ENCODE measurements at regions not wholly inside any gene's neighbourhood (a gene's known extent, or its start where the extent isn't known, plus 50 kb on each side); places are given as distances from the start of the nearest gene placed in this dataset.

DNA sequence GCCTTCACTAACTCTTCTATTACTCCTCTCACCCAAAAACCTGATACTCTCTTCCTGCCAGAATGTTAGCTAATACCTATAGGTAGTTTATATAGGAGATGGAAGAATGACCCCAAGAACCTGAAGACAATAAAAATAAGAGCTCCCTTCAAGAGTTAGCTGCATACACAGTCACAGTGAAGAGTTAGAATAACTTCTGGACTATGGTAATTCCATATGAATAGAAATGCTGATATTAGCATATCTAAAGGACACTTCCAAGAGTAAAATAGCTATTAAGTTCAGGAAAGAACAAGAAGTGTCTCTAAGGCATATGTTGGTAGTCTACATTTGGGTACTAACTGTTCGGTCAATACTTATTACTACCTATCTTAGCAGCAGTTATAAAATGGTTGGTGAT lies 134.2 kb downstream of the VGLL3 start:
- Histone ChIP-seq H3F3A (ENCODE audit: low read length, unreplicated experiment) (no peaks in the 10 kb centered on the region), H4K20me1 (ENCODE audit: low read length) (no peaks in the 10 kb centered on the region), H3K27me3 (ENCODE audit: low read length) (no peaks in the 10 kb centered on the region), H3K4me1 (ENCODE audit: insufficient read depth, low read length) (no peaks in the 10 kb centered on the region), H3K79me2 (ENCODE audit: low read length) (no peaks in the 10 kb centered on the region), H3K9me2 (replicated peaks; ENCODE audit: low read length) (no peaks in the 10 kb centered on the region), H3K4me2 (ENCODE audit: low read length) (no peak overlapping the region), H2AFZ (ENCODE audit: low read length) (no peak overlapping the region), H3K9me3 (ENCODE audit: low read length) (no peaks in the 10 kb centered on the region), H3K4me3 (ENCODE audit: low read length) (no peak overlapping the region), H3K9ac (ENCODE audit: low read length) (no peak overlapping the region), H3K27ac (ENCODE audit: low read length) (no peak overlapping the region), H3K36me3 (ENCODE audit: low read depth, low read length) (no peaks in the 10 kb centered on the region)
- intact Hi-C loops (cut with micrococcal nuclease) = no loop called here
- ChIA-PET CTCF (no interaction called here), POLR2A (ENCODE audit: unreplicated experiment) (no interaction called here)
- no TSS peak for BruUV-seq (replicated peaks)
- TF ChIP-seq EZH2 (IDR thresholded peaks at IDR 0.05; ENCODE audit: low read length, unreplicated experiment) = no peak
- TF ChIP-seq EZH2phosphoT487 (IDR thresholded peaks at IDR 0.05; ENCODE audit: borderline replicate concordance, low read length) = no peak
- TF ChIP-seq, protein P1, sequence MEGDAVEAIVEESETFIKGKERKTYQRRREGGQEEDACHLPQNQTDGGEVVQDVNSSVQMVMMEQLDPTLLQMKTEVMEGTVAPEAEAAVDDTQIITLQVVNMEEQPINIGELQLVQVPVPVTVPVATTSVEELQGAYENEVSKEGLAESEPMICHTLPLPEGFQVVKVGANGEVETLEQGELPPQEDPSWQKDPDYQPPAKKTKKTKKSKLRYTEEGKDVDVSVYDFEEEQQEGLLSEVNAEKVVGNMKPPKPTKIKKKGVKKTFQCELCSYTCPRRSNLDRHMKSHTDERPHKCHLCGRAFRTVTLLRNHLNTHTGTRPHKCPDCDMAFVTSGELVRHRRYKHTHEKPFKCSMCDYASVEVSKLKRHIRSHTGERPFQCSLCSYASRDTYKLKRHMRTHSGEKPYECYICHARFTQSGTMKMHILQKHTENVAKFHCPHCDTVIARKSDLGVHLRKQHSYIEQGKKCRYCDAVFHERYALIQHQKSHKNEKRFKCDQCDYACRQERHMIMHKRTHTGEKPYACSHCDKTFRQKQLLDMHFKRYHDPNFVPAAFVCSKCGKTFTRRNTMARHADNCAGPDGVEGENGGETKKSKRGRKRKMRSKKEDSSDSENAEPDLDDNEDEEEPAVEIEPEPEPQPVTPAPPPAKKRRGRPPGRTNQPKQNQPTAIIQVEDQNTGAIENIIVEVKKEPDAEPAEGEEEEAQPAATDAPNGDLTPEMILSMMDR (conservative IDR thresholded peaks at IDR 0.05; ENCODE audit: low read depth, low read length) = no peak
- no peak for DNase-seq
- no peak for ATAC-seq

DNA sequence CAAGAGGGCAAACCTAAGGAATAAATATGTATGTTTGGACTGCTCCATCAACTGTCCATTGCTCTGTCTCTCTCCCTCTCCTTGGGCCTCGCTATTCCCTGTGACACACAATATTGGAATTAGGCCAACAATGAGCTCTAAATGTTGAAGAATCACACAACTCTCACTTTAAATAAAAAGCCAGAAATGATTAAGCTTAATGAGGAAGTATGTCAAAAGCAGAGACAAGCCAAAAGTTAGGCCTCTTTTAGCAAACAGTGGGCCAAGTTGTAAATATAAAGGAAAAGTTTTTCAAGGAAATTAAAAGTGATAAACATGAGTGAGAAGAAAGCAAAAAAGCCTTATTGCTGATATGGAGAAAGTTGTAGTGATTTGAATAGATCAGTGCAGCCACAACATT lies 141.0 kb downstream of the VGLL3 start:
- H3K79me2 ChIP-seq (ENCODE audit: low read length) = no peaks in the 10 kb centered on the region
- ATAC-seq = no peak
- H3K27ac ChIP-seq (ENCODE audit: low read length) = no peak overlapping the region
- H3K9me2 ChIP-seq (replicated peaks; ENCODE audit: low read length) = no peaks in the 10 kb centered on the region
- H3K36me3 ChIP-seq (ENCODE audit: low read depth, low read length) = no peaks in the 10 kb centered on the region
- no peak overlapping the region for H3K4me2 ChIP-seq (ENCODE audit: low read length)
- H3K27me3 ChIP-seq (ENCODE audit: low read length) = no peaks in the 10 kb centered on the region
- H3K9ac ChIP-seq (ENCODE audit: low read length) = no peak overlapping the region
- no peak overlapping the region for H2AFZ ChIP-seq (ENCODE audit: low read length)
- H3F3A ChIP-seq (ENCODE audit: low read length, unreplicated experiment) = no peaks in the 10 kb centered on the region
- intact Hi-C loops (cut with micrococcal nuclease) = no loop called here
- ChIA-PET CTCF (no interaction called here), POLR2A (ENCODE audit: unreplicated experiment) (no interaction called here)
- H4K20me1 ChIP-seq (ENCODE audit: low read length) = no peaks in the 10 kb centered on the region
- no peak for DNase-seq
- H3K9me3 ChIP-seq (ENCODE audit: low read length) = no peaks in the 10 kb centered on the region
- TF ChIP-seq EZH2phosphoT487 (IDR thresholded peaks at IDR 0.05; ENCODE audit: borderline replicate concordance, low read length) = no peak
- TF ChIP-seq, protein P1 (conservative IDR thresholded peaks at IDR 0.05; ENCODE audit: low read depth, low read length) = no peak
- TF ChIP-seq EZH2 (IDR thresholded peaks at IDR 0.05; ENCODE audit: low read length, unreplicated experiment) = no peak
- no peaks in the 10 kb centered on the region for H3K4me1 ChIP-seq (ENCODE audit: insufficient read depth, low read length)
- no TSS peak for BruUV-seq (replicated peaks)
- H3K4me3 ChIP-seq (ENCODE audit: low read length) = no peak overlapping the region

DNA sequence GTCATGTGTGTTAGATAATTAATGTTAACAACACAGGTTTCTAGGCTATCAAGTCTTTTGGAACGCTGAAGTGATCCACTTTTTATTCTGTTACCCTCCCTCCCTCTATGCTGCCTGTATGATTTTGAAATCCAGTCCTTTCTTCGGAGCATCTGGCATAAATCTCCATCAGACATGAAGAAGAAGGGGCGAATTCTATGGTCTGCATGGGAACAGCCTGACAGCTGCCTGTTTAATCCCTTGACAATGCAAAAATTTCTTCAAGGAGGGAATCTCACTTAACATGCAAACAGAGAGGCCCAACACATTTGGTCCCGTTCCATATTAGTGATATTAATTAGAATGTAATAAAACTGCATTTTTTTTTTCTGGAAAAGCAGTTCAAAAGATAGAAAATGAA lies 145.2 kb downstream of the VGLL3 start:
- intact Hi-C loops (cut with micrococcal nuclease) = no loop called here
- no peaks in the 10 kb centered on the region for H3K9me2 ChIP-seq (replicated peaks; ENCODE audit: low read length)
- DNase-seq = no peak

More for the DNA sequence above, 145.2 kb downstream of the VGLL3 start:
- Histone ChIP-seq H3K27me3 (ENCODE audit: low read length) (no peaks in the 10 kb centered on the region), H4K20me1 (ENCODE audit: low read length) (no peaks in the 10 kb centered on the region), H3K4me3 (ENCODE audit: low read length) (no peak overlapping the region), H3K9me3 (ENCODE audit: low read length) (no peaks in the 10 kb centered on the region), H3K4me1 (ENCODE audit: insufficient read depth, low read length) (no peaks in the 10 kb centered on the region), H3K36me3 (ENCODE audit: low read depth, low read length) (no peaks in the 10 kb centered on the region), H3K4me2 (ENCODE audit: low read length) (no peak overlapping the region), H3K9ac (ENCODE audit: low read length) (no peak overlapping the region), H2AFZ (ENCODE audit: low read length) (no peak overlapping the region), H3K79me2 (ENCODE audit: low read length) (no peaks in the 10 kb centered on the region), H3K27ac (ENCODE audit: low read length) (no peak overlapping the region), H3F3A (ENCODE audit: low read length, unreplicated experiment) (no peaks in the 10 kb centered on the region)
- ATAC-seq = no peak
- ChIA-PET CTCF (no interaction called here), POLR2A (ENCODE audit: unreplicated experiment) (no interaction called here)
- BruUV-seq (replicated peaks) = no TSS peak
- TF ChIP-seq, protein P1 (conservative IDR thresholded peaks at IDR 0.05; ENCODE audit: low read depth, low read length) = no peak
- TF ChIP-seq EZH2phosphoT487 (IDR thresholded peaks at IDR 0.05; ENCODE audit: borderline replicate concordance, low read length) (no peak), EZH2 (IDR thresholded peaks at IDR 0.05; ENCODE audit: low read length, unreplicated experiment) (no peak)
